Fibroblast of skin of right quadriceps (primary cell): ENCODE measurements at regions not wholly inside any gene's neighbourhood (a gene's known extent, or its start where the extent isn't known, plus 50 kb on each side); places are given as distances from the start of the nearest gene placed in this dataset.
"Not testable (repeated sequence)": the region's sequence is repeated elsewhere in the genome, so short reads cannot be mapped to it uniquely, and the experiment has no call there.

ENCODE experiments used
- DNase-seq: peaks from one replicate; pipeline ENCODE4 v3.0.0-alpha.2; 2013

DNA sequence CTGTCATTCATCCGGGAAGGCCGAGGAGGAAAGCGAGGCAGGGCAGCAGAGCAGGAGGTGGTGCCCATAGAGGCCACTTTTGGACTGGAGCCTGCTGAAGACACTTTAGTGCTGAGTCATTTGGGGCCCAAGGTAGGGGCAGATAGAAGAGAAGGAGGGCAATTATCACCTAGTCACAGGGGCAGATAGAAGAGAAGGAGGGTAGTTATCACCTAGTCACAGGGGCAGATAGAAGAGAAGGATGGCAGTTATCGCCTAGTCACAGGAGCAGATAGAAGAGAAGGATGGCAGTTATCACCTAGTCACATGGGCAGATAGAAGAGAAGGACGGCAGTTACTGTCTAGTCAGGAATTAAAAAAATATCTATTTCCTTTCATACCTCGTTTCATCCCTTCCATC is 1372.6 kb downstream of the FOXD4L5 start:
- not testable (repeated sequence) for DNase-seq

DNA sequence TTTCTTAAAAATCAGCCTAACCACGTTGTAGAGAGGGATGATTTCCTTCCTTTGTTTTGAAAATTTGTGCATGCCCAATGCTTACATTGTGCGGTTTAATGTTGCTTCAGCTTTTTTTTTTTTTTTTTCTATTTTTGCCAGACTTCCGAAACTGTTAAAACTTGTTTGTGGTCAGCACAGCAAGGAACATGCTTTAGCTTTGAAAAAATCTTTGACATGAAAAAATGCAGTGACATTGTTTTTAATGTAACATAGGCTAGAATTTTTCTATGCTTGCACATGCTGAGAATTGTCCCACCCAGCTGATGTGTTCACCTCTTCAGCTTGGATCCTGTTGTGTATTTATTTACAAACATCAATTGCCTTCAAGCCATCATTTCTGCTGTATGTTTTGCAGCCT is 1375.9 kb downstream of the FOXD4L5 start:
- not testable (repeated sequence) for DNase-seq

DNA sequence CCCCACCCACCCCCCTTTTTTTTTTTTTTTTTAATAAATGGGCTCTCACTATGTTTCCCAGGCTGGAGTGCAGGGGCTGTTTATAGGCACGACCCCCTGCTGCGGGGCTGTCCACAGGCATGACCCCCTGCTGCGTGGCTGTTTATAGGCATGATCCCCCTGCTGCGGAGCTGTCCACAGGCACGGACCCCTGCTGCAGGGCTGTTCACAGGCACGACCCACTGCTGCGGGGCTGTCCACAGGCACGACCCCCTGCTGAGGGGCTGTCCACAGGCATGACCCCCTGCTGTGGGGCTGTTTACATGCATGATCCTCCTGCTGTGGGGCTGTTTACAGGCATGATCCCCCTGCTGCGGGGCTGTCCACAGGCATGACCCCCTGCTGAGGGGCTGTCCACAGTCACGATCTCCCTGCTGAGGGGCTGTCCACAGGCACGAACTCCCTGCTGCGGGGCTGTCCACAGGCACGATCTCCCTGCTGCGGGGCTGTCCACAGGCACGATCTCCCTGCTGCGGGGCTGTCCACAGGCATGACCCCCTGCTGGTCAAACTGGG is 1385.3 kb downstream of the FOXD4L5 start:
- not testable (repeated sequence) for DNase-seq

DNA sequence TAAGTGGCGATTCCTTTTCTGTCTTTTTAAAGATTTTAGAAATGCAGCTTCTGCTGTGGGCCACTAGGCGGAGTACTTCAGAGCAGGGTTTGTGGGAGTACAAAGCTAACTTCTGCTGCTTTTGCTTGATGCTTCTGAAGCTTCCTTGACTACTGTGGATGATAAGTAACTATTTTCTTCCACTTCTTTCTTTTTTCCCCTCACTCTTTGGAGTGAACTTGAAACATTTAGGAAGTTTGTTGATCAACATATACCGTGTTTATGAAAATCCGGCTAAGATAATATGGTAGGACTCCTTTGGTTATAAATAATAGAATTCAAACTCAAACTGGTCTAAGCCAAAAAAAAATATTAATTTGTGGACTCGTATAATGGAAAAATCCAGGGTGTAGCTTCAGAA is 1403.6 kb downstream of the FOXD4L5 start:
- DNase-seq: not testable (repeated sequence)

DNA sequence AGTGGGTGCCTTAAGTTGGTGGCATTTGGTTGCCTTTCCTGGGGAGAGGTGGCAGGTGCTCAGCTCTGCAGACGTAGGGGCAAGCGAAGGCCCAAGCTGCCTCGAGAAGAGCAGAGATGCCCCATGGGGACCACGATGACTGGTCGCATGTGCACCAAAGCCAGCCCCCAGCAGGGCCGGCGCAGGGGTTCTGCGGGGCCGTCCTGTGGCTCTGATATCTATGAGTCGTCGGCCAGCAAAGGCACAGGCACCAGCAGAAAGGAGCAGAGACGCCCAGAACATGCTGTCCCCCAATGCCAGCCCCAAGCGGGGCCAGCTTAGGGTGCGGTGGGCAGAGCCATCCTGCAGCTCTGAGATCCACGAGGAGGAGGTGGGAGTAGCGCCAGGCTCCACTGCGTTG is 1408.6 kb downstream of the FOXD4L5 start:
- not testable (repeated sequence) for DNase-seq

GRCh38 chr9:63859475-63860215 is 1425.4 kb downstream of the FOXD4L5 start:
- DNase-seq: no peak

DNA sequence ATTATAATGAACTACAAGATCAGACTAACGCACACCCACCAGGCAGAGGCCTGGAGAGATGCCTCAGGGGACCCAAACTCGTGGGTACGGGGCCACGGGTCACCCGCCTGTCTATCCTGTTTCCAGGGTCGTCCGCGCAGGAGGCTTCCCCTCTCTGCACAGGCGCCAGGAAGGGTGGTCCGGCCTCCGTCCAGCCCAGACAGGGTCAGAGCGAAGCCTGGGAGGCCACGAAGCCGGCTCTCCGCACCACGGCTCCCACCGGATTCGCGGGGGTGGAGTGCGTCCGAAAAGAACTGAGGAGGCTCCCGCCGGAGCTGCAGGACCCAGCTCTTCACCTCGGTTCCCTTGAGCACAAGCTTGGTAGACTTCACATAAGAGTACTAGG is 1425.9 kb downstream of the FOXD4L5 start:
- DNase-seq: not testable (repeated sequence)

- DNase-seq: not testable (repeated sequence)
These were observed 1431.8 kb downstream of the FOXD4L5 start for GRCh38 chr9:63853140-63853751.

GRCh38 chr9:63824804-63825203 is 1460.2 kb downstream of the FOXD4L5 start:
- DNase-seq: not testable (repeated sequence)

- DNase-seq: not testable (repeated sequence)
These were observed 1461.4 kb downstream of the FOXD4L5 start for GRCh38 chr9:63823375-63824201.

- DNase-seq: not testable (repeated sequence)
These were observed 1462.2 kb downstream of the FOXD4L5 start for GRCh38 chr9:63822615-63823374.

- DNase-seq: not testable (repeated sequence)
These were observed 1463.7 kb downstream of the FOXD4L5 start for GRCh38 chr9:63821293-63821692.

DNA sequence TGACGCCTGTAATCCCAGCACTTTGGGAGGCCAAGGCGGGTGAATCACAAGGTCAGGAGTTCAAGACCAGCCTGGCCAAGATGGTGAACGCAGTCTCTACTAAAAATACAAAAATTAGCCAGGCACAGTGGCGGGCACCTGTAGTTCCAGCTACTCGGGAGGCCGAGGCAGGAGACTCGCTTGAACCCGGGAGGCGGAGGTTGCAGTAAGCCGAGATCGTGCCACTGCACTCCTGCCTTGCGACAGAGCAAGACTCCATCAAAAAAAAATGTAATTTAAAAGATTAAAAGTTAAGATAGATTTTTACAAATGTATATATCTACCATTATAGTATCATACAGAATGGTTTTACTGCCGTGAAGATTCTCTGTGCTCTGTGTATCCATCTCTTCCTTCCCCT is 1464.1 kb downstream of the FOXD4L5 start:
- DNase-seq: not testable (repeated sequence)

GRCh38 chr9:63820383-63820782 is 1464.6 kb downstream of the FOXD4L5 start:
- not testable (repeated sequence) for DNase-seq

DNA sequence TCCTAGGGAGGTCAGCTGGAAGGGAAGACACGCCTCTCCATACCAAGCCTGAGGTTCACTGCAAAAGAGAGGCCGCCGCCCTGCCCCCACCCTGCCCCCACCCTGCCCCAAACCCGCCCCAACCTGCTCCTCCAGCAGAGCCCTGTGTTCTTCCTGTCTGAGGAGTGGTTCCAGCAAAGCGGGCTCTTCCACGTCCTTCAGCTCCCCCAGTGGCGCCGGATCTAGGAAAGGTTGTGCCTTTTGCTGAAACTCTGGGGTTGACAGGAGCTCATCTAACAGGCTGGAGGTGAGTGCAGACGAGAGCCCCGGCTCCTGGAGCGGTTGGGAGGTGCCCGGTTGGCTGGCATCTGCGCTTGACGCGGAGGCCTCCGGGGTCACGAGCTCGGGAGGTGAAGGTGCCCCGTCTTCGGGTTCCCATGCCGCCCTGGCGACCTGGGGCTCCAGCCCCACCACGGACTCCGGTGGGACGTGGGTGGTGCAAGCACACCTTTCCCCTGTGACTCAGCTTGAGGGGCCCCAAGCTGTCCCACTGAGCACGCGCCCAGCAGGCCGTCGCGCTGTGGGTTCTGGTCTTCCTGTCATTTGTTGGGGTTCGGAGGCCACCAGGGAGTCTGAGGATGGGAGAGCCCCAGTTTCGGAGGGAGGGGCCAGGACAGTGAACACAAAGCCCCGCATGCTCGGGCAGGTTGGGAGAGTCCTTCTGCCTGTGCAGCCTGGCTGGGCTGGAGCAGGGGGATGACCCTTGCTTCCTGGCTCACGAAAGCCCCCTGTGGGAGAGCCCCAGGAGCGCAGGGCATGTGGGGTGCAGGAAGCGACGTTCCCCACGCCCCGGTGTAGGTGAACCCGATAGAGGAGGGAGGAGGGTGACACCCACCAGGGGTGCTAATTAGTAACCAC is 1467.1 kb downstream of the FOXD4L5 start:
- DNase-seq: peak; percentile 7

GRCh38 chr9:63816751-63817621 is 1468.0 kb downstream of the FOXD4L5 start:
- DNase-seq: peak; percentile 83

DNA sequence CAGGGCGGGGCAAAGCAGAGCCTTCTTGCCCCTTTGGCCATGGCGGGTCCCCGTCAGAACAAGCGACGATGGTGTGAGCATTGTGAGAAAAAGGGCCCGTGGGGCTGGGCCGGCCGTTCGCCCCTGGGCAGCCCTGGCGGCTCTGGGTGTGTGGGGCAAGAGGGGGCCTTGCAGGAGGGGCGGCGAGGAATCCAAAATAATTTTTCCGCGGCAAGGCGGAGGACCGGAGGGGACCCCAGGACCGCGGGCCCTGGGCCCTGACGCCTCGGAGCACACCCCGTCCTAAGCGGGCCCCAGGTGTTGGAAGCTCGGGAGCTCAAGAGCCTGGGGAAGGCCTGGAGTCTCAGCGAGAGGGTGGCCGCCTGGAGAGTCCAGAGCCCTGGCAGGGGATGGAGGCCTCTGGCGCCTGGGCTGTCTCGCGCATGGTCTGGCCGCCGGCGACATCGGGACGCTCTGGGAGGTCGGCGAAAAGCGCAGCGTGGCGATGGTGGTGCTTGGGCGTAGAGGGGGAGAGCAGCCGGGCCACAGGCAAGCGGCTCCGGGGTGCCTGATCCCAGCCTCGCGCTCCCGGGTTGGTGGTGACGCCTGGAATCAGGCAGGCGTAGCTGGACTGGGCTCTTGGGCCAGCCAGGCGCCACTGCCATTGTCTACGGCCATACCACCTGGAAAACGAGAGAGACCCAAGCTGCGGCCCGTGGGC is 1469.9 kb downstream of the FOXD4L5 start:
- not testable (repeated sequence) for DNase-seq

DNA sequence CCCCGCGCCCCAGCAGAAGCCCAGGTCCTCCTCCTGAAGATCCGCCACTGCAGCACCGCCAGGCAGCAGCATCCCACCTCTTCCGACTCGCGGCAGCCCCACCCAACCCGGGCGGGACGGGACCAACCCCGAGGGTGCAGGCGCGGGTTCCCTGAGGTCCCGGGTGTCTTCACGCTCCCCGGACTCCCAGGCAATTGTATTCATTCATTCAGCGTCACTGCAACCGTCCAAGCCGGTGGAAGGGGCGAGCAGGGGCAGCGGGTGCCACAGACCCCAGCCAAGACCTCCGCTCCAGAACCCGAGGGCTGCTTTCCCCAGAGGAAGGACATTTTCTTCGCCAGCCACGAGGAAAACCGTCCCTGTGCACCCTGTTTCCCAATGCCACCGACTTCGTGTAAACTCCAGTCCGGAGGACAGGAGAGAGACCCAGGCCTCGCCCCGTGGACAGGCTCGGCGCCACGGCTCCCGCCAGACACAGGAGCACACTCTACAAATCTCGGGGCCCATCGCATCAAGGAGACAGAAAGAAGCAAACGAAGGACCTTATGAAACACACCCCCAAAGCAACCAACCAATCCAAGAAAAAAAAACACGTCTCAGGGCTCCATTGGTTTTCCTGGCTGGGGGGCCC is 1471.5 kb downstream of the FOXD4L5 start:
- not testable (repeated sequence) for DNase-seq

DNA sequence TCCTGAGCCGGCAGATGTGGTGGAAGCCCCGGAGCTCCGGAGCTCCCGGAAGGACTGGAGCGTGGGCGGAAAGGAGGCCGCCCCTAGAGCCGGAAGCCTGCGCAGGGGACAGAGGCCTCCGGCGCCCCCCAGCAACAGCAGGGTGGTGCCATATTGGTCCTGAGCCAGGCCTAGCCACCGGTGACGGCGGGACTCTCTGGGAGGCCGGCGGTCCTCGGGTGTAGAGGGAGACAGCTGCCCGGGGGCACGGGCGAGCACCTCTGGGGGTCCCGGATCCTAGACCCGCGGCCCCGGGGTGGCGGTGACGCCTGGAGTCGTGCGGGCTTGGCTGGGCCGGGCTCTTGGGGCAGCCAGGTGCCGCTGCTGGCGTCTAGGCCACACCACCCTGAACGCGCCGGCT is 1472.2 kb downstream of the FOXD4L5 start:
- DNase-seq: not testable (repeated sequence)
